ENCODE measurements at regions not wholly inside any gene's neighbourhood (a gene's known extent, or its start where the extent isn't known, plus 50 kb on each side); places are given as distances from the start of the nearest gene placed in this dataset.

DNA sequence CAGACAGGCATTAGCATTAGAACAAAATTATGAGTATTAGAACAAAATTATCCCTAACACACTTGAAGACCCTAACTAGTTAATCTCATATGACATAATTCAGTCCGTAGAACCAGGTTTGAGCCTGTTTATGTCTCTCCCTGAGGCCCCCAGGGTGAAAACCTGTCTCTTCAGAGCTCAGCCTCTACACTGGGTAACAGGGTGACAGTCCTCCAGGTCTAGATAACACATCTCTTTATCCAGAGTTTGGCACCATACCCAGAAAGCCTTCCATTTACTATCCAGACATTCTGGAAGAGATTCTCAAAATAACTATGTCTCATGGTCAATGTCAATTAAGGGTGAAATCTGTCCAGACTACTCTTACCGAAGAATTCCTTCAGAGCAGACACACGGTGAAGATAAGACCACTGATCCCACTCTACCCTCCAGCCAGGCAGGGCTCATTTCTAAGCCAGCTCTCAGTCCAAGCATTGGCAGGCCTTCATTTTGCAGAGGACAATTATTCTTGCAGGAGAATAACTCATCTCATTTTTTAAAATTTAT is 1195.3 kb downstream of the EFNB2 start:
- no peak for DNase-seq (ENCODE audit: low read depth in 4 of 6, low spot score in 6 of 6)
- Histone ChIP-seq H3K36me3 (ENCODE audit: control insufficient read depth, insufficient read depth, low read length) (no peaks in the 10 kb centered on the region), H3K27me3 (ENCODE audit: control insufficient read depth, insufficient read depth, low read length) (no peaks in the 10 kb centered on the region), H3K4me1 (ENCODE audit: control insufficient read depth, insufficient read depth, low read length) (no peaks in the 10 kb centered on the region), H3K9me3 (ENCODE audit: control insufficient read depth, insufficient read depth, low read length) (no peaks in the 10 kb centered on the region), H3K27ac (ENCODE audit: low read depth, low read length) (no peak overlapping the region), H3K4me3 (ENCODE audit: low read depth, low read length) (no peak overlapping the region)
- WGBS (ENCODE audit: insufficient coverage), result 91% methylated on average over 3 of the region's 3 CpGs

DNA sequence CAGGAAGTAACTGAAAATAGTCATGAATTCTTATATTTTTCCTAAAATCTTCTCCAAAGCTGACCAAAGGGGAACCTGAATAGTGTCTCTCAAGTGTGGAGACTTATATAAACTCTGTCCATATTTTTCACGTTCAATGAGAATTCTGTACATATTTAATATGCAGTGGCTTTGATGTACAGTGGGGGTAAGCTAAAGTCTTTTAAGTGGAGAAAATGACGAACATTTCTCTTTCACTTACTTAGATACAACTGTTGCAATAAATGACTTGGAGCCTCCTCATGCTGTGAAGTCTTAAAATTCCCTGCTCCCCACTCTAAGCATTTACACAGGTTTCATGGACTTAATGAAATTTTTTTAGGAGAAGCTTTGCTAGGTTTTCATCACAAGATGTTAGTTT is 1196.7 kb downstream of the EFNB2 start:
- H3K9me3 ChIP-seq (ENCODE audit: control insufficient read depth, insufficient read depth, low read length), result no peaks in the 10 kb centered on the region
- no peaks in the 10 kb centered on the region for H3K4me1 ChIP-seq (ENCODE audit: control insufficient read depth, insufficient read depth, low read length)
- H3K4me3 ChIP-seq (ENCODE audit: low read depth, low read length), result no peak overlapping the region
- H3K27me3 ChIP-seq (ENCODE audit: control insufficient read depth, insufficient read depth, low read length), result no peaks in the 10 kb centered on the region
- no CpG with 5 or more reads among the region's 2 CpGs for WGBS (ENCODE audit: insufficient coverage)
- H3K27ac ChIP-seq (ENCODE audit: low read depth, low read length), result no peak overlapping the region
- no peaks in the 10 kb centered on the region for H3K36me3 ChIP-seq (ENCODE audit: control insufficient read depth, insufficient read depth, low read length)
- no peak for DNase-seq (ENCODE audit: low read depth in 4 of 6, low spot score in 6 of 6)

DNA sequence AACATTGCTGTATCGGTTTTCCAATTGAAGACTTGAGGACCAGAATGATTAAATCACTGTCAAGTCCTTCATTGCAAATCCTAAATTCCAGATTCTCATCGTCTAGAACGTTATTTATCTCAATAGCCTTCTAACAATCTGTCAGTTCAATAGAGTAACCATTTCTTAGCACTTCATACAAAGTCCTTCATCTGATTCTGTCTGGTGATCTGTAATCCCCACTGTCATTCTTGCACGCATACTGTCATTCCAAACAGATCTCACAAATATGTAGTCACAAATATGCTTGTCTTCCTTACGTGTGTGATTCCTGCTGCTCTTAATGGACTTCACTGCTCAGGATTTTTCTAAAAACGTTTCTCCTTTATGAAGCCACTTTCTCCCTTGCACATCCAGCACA is 1197.5 kb downstream of the EFNB2 start:
- Histone ChIP-seq H3K36me3 (ENCODE audit: control insufficient read depth, insufficient read depth, low read length) (no peaks in the 10 kb centered on the region), H3K27ac (ENCODE audit: low read depth, low read length) (no peak overlapping the region), H3K4me3 (ENCODE audit: low read depth, low read length) (no peak overlapping the region), H3K9me3 (ENCODE audit: control insufficient read depth, insufficient read depth, low read length) (no peaks in the 10 kb centered on the region), H3K4me1 (ENCODE audit: control insufficient read depth, insufficient read depth, low read length) (no peaks in the 10 kb centered on the region), H3K27me3 (ENCODE audit: control insufficient read depth, insufficient read depth, low read length) (no peaks in the 10 kb centered on the region)
- DNase-seq (ENCODE audit: low read depth in 4 of 6, low spot score in 6 of 6), result no peak
- 77% methylated on average over 5 of the region's 6 CpGs for WGBS (ENCODE audit: insufficient coverage)

DNA sequence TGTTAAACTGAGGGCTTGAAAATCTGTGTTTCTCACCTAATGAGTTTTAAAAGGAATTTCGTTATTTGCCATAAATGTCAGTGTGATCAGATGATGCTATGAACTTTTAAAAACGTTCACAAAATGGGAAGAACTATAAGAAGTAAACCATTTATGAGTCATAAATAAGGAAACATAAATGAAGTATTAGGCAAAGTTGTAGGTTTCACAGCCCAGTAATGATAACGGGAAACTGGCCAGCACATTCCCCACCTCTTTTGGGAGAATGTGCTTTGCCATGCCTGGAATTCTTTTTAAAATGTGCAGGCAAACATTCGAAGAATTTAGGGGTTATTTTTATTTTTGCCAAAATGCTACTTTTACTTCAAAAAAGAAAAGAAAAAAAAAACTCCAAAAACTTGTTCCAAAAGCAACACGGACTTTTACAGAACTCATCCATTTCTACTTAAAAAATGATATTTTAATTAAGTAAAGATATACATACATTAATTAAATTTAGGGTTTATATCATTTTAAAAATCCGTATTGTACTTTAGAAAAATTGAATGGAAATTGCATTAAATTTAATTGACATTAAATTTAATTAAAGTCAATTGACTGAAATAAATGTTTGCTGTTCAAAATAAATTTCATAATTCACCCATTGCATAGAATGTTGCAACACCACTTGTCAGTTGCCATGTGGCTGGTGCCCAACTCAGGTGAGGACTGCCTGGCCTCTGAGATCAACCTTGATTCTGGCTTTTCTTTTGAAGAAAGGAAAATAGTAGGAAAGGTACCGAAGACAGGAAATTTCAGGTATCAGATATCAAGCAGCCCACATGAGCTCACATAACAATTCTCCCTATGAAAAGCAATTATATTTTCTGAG is 1198.5 kb downstream of the EFNB2 start:
- H3K27ac ChIP-seq (ENCODE audit: low read depth, low read length), result no peak overlapping the region
- 0% methylated on average over 1 of the region's 7 CpGs for WGBS (ENCODE audit: insufficient coverage)
- H3K36me3 ChIP-seq (ENCODE audit: control insufficient read depth, insufficient read depth, low read length), result no peaks in the 10 kb centered on the region
- no peaks in the 10 kb centered on the region for H3K27me3 ChIP-seq (ENCODE audit: control insufficient read depth, insufficient read depth, low read length)
- DNase-seq (ENCODE audit: low read depth in 4 of 6, low spot score in 6 of 6), result no peak
- no peak overlapping the region for H3K4me3 ChIP-seq (ENCODE audit: low read depth, low read length)
- H3K4me1 ChIP-seq (ENCODE audit: control insufficient read depth, insufficient read depth, low read length), result no peaks in the 10 kb centered on the region
- no peaks in the 10 kb centered on the region for H3K9me3 ChIP-seq (ENCODE audit: control insufficient read depth, insufficient read depth, low read length)

DNA sequence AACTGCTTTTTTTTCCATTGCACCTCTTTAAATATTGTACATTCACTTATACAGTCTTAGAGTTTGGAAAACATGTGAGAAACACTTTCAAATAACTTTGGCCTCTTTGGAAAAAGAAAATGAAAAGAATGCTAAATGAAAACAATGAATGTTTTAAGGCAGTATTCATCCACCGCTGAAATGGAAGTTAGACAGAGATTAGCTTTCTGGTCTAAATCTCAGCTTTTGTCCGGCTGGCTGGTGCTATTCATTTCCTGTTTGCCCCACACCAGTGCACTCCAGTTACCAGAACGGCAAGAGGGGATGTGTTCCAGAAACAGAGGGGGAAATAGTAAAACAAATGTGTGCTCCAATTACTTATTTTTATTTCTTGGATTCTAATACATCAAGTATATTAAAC is 1201.3 kb downstream of the EFNB2 start:
- WGBS (ENCODE audit: insufficient coverage), result 14% methylated on average over 1 of the region's 3 CpGs
- no peaks in the 10 kb centered on the region for H3K4me1 ChIP-seq (ENCODE audit: control insufficient read depth, insufficient read depth, low read length)
- H3K9me3 ChIP-seq (ENCODE audit: control insufficient read depth, insufficient read depth, low read length), result no peaks in the 10 kb centered on the region
- H3K36me3 ChIP-seq (ENCODE audit: control insufficient read depth, insufficient read depth, low read length), result no peaks in the 10 kb centered on the region
- no peak overlapping the region for H3K4me3 ChIP-seq (ENCODE audit: low read depth, low read length)
- no peak for DNase-seq (ENCODE audit: low read depth in 4 of 6, low spot score in 6 of 6)
- H3K27ac ChIP-seq (ENCODE audit: low read depth, low read length), result no peak overlapping the region
- no peaks in the 10 kb centered on the region for H3K27me3 ChIP-seq (ENCODE audit: control insufficient read depth, insufficient read depth, low read length)

DNA sequence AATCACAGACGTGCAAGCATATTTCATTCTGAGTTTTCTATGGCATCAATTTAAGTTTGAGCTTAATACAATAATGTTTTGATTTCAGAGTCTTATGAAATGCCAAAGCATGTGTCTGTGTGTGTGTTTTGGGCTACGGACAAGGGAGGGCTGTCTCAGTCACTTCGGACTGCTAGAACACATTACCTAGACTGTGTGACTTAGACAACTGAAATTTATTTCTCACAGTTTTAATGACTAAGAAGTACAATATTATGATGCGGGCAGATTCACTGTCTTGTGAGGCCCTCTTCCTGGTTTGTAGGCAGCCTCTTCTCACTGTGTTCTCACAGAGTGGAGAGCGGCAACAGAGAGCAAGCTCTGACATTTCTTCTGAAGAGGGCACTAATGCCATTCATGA is 1202.0 kb downstream of the EFNB2 start:
- H3K4me3 ChIP-seq (ENCODE audit: low read depth, low read length), result no peak overlapping the region
- WGBS (ENCODE audit: insufficient coverage), result 100% methylated on average over 1 of the region's 5 CpGs
- no peaks in the 10 kb centered on the region for H3K9me3 ChIP-seq (ENCODE audit: control insufficient read depth, insufficient read depth, low read length)

DNA sequence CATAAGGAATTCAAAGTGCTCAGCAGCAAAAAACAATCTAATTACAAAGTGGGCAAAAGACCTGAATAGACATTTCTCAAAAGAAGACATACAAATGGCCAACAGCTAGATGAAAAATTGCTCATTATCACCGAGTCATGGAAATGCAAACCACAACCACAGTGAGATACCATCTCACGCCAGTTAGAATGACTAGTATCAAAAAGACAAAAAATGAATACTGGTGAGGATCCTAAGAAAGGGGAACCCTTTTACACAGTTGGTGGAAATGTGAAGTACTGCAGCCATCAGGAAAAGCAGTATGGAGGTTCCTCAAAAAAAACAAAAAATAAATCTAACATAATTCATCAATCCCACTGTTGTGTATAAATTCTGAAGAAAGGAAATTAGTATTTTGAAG is 1206.1 kb downstream of the EFNB2 start:
- WGBS (ENCODE audit: insufficient coverage), result no CpG with 5 or more reads among the region's 2 CpGs

More for the DNA sequence above, 1202.0 kb downstream of the EFNB2 start:
- Histone ChIP-seq H3K36me3 (ENCODE audit: control insufficient read depth, insufficient read depth, low read length) (no peaks in the 10 kb centered on the region), H3K4me1 (ENCODE audit: control insufficient read depth, insufficient read depth, low read length) (no peaks in the 10 kb centered on the region), H3K27ac (ENCODE audit: low read depth, low read length) (no peak overlapping the region), H3K27me3 (ENCODE audit: control insufficient read depth, insufficient read depth, low read length) (no peaks in the 10 kb centered on the region)
- DNase-seq (ENCODE audit: low read depth in 4 of 6, low spot score in 6 of 6), result no peak

DNA sequence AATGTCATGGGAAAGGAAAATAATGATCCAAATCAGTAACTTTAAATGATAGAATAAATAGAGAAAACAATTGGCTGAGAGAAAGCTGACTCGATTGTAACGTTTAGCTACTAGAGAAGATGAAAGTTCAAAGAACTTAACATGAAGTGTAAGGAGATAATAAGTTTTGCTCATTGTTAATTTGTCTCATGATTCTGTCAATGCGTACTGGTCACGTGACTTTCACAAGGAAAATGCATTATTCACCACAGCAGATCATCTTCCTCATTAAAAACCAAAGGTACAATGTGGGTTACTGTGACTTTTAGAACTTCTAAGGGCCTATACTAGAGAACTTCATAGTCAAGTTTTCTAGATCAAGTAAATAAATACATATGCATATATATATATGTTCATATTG is 1207.2 kb downstream of the EFNB2 start:
- no peak for DNase-seq (ENCODE audit: low read depth in 4 of 6, low spot score in 6 of 6)
- no peaks in the 10 kb centered on the region for H3K36me3 ChIP-seq (ENCODE audit: control insufficient read depth, insufficient read depth, low read length)
- 85% methylated on average over 2 of the region's 4 CpGs for WGBS (ENCODE audit: insufficient coverage)
- no peaks in the 10 kb centered on the region for H3K9me3 ChIP-seq (ENCODE audit: control insufficient read depth, insufficient read depth, low read length)
- no peak overlapping the region for H3K4me3 ChIP-seq (ENCODE audit: low read depth, low read length)
- H3K27ac ChIP-seq (ENCODE audit: low read depth, low read length), result no peak overlapping the region
- H3K27me3 ChIP-seq (ENCODE audit: control insufficient read depth, insufficient read depth, low read length), result no peaks in the 10 kb centered on the region
- no peaks in the 10 kb centered on the region for H3K4me1 ChIP-seq (ENCODE audit: control insufficient read depth, insufficient read depth, low read length)

More for the DNA sequence above, 1206.1 kb downstream of the EFNB2 start:
- Histone ChIP-seq H3K4me1 (ENCODE audit: control insufficient read depth, insufficient read depth, low read length) (no peaks in the 10 kb centered on the region), H3K4me3 (ENCODE audit: low read depth, low read length) (no peak overlapping the region), H3K9me3 (ENCODE audit: control insufficient read depth, insufficient read depth, low read length) (no peaks in the 10 kb centered on the region), H3K36me3 (ENCODE audit: control insufficient read depth, insufficient read depth, low read length) (no peaks in the 10 kb centered on the region), H3K27ac (ENCODE audit: low read depth, low read length) (no peak overlapping the region), H3K27me3 (ENCODE audit: control insufficient read depth, insufficient read depth, low read length) (no peaks in the 10 kb centered on the region)
- DNase-seq (ENCODE audit: low read depth in 4 of 6, low spot score in 6 of 6), result no peak

DNA sequence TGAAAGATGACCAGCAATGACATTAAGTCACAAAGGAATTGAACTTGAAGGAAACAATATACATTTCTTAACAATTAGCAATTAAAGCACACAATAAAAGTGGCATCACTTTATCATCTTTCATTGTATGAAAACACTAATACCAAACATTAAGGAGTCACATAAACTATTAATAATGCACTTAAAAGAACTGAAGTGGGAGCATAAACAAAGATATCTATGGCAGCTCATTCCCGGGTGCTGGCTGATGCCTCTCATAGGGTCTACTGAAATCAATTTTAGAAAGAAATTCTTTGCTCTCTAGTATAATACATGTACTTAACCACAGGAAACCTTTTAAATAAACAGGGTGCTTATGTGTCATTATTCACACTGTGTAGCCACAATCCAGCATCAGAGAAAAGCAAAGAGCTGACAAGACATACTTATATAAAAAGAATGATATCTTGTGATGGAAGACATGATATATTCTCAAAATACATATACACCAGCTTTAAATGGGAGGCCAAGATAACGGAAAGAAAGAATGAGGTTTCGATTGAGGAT is 1207.8 kb downstream of the EFNB2 start:
- Histone ChIP-seq H3K36me3 (ENCODE audit: control insufficient read depth, insufficient read depth, low read length) (no peaks in the 10 kb centered on the region), H3K27me3 (ENCODE audit: control insufficient read depth, insufficient read depth, low read length) (no peaks in the 10 kb centered on the region), H3K4me1 (ENCODE audit: control insufficient read depth, insufficient read depth, low read length) (no peaks in the 10 kb centered on the region), H3K4me3 (ENCODE audit: low read depth, low read length) (no peak overlapping the region), H3K9me3 (ENCODE audit: control insufficient read depth, insufficient read depth, low read length) (no peaks in the 10 kb centered on the region), H3K27ac (ENCODE audit: low read depth, low read length) (no peak overlapping the region)
- no CpG with 5 or more reads among the region's 3 CpGs for WGBS (ENCODE audit: insufficient coverage)
- DNase-seq (ENCODE audit: low read depth in 4 of 6, low spot score in 6 of 6), result no peak

DNA sequence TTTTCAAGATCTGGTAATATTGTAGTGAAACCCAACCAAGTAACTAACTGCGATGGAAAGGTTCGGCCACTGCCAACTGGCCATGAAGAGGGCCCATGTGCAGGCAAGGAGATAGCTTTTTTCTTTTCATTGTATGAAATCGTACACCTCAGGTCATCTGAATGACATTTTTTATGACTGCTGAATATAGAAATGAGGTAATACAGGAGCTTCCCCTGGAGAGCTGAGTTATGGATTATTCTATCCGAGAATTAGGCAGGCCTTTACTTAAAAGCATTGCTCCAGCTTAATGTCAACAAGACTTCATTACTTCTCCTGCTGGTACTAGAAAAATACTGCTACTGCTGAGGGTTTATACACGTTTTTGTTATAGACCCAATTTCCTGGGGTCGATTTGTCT is 1215.6 kb downstream of the EFNB2 start:
- Histone ChIP-seq H3K4me1 (ENCODE audit: control insufficient read depth, insufficient read depth, low read length) (no peaks in the 10 kb centered on the region), H3K36me3 (ENCODE audit: control insufficient read depth, insufficient read depth, low read length) (no peaks in the 10 kb centered on the region), H3K4me3 (ENCODE audit: low read depth, low read length) (no peak overlapping the region), H3K9me3 (ENCODE audit: control insufficient read depth, insufficient read depth, low read length) (no peaks in the 10 kb centered on the region), H3K27ac (ENCODE audit: low read depth, low read length) (no peak overlapping the region), H3K27me3 (ENCODE audit: control insufficient read depth, insufficient read depth, low read length) (no peaks in the 10 kb centered on the region)
- WGBS (ENCODE audit: insufficient coverage), result 100% methylated on average over 1 of the region's 6 CpGs
- DNase-seq (ENCODE audit: low read depth in 4 of 6, low spot score in 6 of 6), result no peak
